ENCODE measurements at regions not wholly inside any gene's neighbourhood (a gene's known extent, or its start where the extent isn't known, plus 50 kb on each side); places are given as distances from the start of the nearest gene placed in this dataset.

DNA sequence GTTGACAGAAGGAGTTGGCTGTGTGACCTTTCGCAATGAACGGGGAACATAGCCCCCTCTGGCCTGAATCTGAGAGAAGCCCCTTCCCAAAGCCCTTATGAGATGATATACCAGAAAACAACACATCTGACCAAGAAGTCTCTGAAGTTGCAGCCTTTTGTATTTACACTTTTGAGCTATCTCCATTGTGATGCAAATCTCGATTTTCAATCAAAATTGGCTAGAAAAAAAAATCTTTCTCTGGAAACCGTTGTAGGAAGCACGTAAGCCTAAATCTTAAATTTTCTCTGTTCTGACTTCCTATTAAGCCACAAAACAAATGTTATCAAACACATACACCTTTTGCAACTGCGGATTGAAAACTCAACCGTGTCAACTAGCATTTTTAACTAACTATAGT lies 71.4 kb upstream of the OLIG2 start:
- no peak for DNase-seq
- Mint-ChIP-seq H3K4me3 (ENCODE audit: unreplicated experiment) (no peak overlapping the region), H3K36me3 (ENCODE audit: unreplicated experiment) (no peaks in the 10 kb centered on the region), H3K9me3 (ENCODE audit: unreplicated experiment) (no peaks in the 10 kb centered on the region), H3K27ac (ENCODE audit: unreplicated experiment) (no peak overlapping the region), H3K27me3 (ENCODE audit: unreplicated experiment) (peaks cover 3% of the 10 kb centered on the region), H3K4me1 (ENCODE audit: low read depth, unreplicated experiment) (peaks cover 7% of the 10 kb centered on the region)
- TF ChIP-seq, protein P1, sequence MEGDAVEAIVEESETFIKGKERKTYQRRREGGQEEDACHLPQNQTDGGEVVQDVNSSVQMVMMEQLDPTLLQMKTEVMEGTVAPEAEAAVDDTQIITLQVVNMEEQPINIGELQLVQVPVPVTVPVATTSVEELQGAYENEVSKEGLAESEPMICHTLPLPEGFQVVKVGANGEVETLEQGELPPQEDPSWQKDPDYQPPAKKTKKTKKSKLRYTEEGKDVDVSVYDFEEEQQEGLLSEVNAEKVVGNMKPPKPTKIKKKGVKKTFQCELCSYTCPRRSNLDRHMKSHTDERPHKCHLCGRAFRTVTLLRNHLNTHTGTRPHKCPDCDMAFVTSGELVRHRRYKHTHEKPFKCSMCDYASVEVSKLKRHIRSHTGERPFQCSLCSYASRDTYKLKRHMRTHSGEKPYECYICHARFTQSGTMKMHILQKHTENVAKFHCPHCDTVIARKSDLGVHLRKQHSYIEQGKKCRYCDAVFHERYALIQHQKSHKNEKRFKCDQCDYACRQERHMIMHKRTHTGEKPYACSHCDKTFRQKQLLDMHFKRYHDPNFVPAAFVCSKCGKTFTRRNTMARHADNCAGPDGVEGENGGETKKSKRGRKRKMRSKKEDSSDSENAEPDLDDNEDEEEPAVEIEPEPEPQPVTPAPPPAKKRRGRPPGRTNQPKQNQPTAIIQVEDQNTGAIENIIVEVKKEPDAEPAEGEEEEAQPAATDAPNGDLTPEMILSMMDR (IDR thresholded peaks at IDR 0.05; ENCODE audit: partially characterized antibody, unreplicated experiment): no peak

DNA sequence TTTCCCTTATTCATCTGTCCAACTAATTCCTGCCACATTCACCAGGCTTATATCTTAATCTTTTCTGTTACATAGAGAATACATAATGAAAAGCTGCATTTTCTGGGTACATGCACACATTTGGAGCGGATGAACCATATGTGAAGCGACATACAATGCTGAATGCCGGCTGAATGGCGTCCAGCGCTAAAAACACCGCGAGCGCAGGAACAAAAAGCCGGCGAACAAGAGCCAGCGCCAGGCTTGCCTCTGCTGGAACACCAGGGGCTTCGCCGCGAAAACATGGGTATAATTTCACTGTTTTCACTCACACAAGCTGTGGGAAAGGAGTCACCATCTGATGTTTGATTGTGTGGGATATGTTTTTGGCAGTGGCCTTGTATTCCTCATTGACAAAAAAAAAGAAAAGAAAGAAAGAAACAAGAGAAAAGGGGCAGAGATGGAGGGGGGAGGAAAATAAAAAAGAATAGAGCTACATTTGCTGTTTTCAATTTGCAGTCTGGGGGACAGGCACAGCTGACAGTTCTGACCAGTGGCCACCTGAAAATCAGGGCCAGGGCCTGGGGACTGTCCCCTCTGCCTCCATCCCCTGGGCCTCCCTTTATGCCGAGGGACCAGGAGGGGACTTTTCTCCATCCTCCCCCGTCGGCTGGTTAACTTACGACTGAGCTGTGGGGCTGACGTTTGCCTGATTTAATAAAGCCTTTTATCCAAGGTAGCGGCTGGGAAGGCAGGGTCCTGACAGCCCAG lies 70.2 kb upstream of the OLIG2 start:
- TF ChIP-seq, protein P1 (IDR thresholded peaks at IDR 0.05; ENCODE audit: partially characterized antibody, unreplicated experiment): no peak
- Mint-ChIP-seq H3K9me3 (ENCODE audit: unreplicated experiment) (no peaks in the 10 kb centered on the region), H3K4me3 (ENCODE audit: unreplicated experiment) (no peak overlapping the region), H3K27me3 (ENCODE audit: unreplicated experiment) (peaks cover 3% of the 10 kb centered on the region), H3K36me3 (ENCODE audit: unreplicated experiment) (no peaks in the 10 kb centered on the region), H3K4me1 (ENCODE audit: low read depth, unreplicated experiment) (peaks cover 7% of the 10 kb centered on the region), H3K27ac (ENCODE audit: unreplicated experiment) (peak overlapping the region; percentile 12)
- no peak for DNase-seq

DNA sequence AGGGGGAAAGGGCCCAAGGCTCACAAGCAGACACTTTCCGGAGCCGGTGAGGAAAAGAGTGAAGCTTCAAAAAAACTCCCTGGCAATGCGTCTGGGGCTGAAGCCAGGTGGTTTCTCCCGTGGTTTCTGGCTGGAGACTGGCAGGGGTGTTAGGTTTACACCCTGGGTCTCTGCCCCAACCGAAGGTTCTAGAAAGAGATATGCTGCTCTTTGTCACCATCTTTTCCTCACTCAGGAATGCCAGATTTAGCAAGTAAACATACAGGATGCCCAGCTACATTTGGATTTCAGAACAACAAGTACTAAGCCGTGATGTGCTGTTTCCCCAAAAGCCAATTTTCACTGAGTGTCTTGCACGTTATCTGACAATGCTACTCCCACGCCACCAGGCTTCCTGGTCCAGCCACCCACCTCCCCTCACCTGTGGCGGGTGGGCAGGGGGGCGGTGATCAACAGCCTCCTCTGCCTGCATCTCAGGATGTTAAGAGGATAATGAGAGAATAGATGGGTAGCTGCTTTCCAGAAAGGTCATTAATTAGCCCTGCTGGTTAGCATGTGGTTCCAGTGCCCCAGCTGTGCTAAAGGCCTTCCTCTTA lies 69.6 kb upstream of the OLIG2 start:
- H3K27me3 Mint-ChIP-seq (ENCODE audit: unreplicated experiment): peaks cover 3% of the 10 kb centered on the region

DNA sequence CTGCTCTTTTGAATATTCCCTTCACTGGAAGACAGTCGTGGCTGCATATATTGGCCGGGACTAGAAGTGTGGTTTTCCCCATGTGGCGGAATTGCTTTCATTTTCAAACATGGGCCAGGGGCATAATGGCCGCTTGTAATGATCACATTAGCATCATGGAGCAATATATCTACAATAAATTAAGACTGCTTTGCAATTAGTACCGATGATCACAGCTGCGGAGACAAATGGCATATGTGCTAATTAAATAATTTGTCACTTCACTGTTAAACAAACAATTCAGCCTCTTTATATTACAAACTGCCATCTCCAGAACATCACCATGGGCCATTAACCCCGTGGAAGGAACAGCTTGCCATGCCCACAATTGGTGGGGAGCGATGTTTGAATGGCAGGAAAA lies 68.2 kb upstream of the OLIG2 start:
- DNase-seq: no peak
- Mint-ChIP-seq H3K4me3 (ENCODE audit: unreplicated experiment) (no peak overlapping the region), H3K27ac (ENCODE audit: unreplicated experiment) (no peak overlapping the region), H3K9me3 (ENCODE audit: unreplicated experiment) (no peaks in the 10 kb centered on the region), H3K4me1 (ENCODE audit: low read depth, unreplicated experiment) (peaks cover 8% of the 10 kb centered on the region), H3K27me3 (ENCODE audit: unreplicated experiment) (peaks cover 3% of the 10 kb centered on the region), H3K36me3 (ENCODE audit: unreplicated experiment) (no peaks in the 10 kb centered on the region)
- TF ChIP-seq, protein P1 (IDR thresholded peaks at IDR 0.05; ENCODE audit: partially characterized antibody, unreplicated experiment): no peak

More for the DNA sequence above, 69.6 kb upstream of the OLIG2 start:
- H3K4me1 Mint-ChIP-seq (ENCODE audit: low read depth, unreplicated experiment): peaks cover 7% of the 10 kb centered on the region
- no peaks in the 10 kb centered on the region for H3K36me3 Mint-ChIP-seq (ENCODE audit: unreplicated experiment)
- H3K4me3 Mint-ChIP-seq (ENCODE audit: unreplicated experiment): no peak overlapping the region
- TF ChIP-seq, protein P1 (IDR thresholded peaks at IDR 0.05; ENCODE audit: partially characterized antibody, unreplicated experiment): no peak
- DNase-seq: no peak
- H3K9me3 Mint-ChIP-seq (ENCODE audit: unreplicated experiment): no peaks in the 10 kb centered on the region
- no peak overlapping the region for H3K27ac Mint-ChIP-seq (ENCODE audit: unreplicated experiment)
